HepG2 (cell line): ENCODE measurements at regions not wholly inside any gene's neighbourhood (a gene's known extent, or its start where the extent isn't known, plus 50 kb on each side); places are given as distances from the start of the nearest gene placed in this dataset.

Experiments used
- ATAC-seq: fragments of 200-7000 bp; cut with Tn5 transposase; 3 replicates; pipeline ENCODE4 v1.9.1; 2020; ENCODE audit warnings: mild to moderate bottlenecking, moderate library complexity
- BruUV-seq: library from RNA; stranded (reverse); fragments of 400-500 nt; replicated peaks from 2 replicates; lab custom pipeline; 2021; lab: Mats Ljungman, UMichigan
- CTCF ChIA-PET: fragments of 300-600 bp; formaldehyde crosslinking; extraction: SDS; loops from one replicate; lab custom pipeline; 2021; ENCODE audit warnings: low total read pairs, inconsistent platforms, low intra/inter-chr PET ratio; lab: Yijun Ruan, JAX
- POLR2A ChIA-PET: fragments of 350-600 bp; sonication (Branson Sonifier 250); formaldehyde crosslinking; loops from one replicate; lab custom pipeline; 2020; ENCODE audit warnings: antibody characterized with exemption, inconsistent platforms; lab: Yijun Ruan, JAX
- DNase-seq: peaks from one replicate; pipeline ENCODE4 v3.0.0-alpha.2; 2015; ENCODE audit warnings: low spot score
- FAIRE-seq: peaks from 3 replicates; lab custom pipeline; 2011; peaks lifted over from hg19 to GRCh38; lab: Jason Lieb, UNC
- H2AFZ ChIP-seq: one replicate; pipeline ENCODE4 v1.6.1; 2011; ENCODE audit warnings: low read length, inconsistent platforms
- H3K27ac ChIP-seq: fragments of 300-600 bp; 3 replicates; pipeline ENCODE4 v1.8.0; 2011; ENCODE audit warnings: mixed run types, mild to moderate bottlenecking, mixed read lengths, low read length, inconsistent platforms; ENCODE audit not compliant: insufficient read depth; ENCODE audit errors: extremely low read length
- H3K27me3 ChIP-seq, 2 experiments: fragments of 200-600 bp in 1 of 2; 2 replicates in 1 of 2; 3 replicates in 1 of 2; pipeline versions ENCODE4 v1.6.0 to v1.8.0; 2011; ENCODE audit warnings: low read length in 2 of 2, mild to moderate bottlenecking in 2 of 2, moderate library complexity in 2 of 2, inconsistent platforms in 1 of 2; ENCODE audit not compliant: insufficient read depth in 2 of 2, control insufficient read depth in 1 of 2
- H3K36me3 ChIP-seq, 2 experiments: fragments of 200-600 bp in 1 of 2; replicated peaks in 1 of 2; 2 replicates in 1 of 2; 3 replicates in 1 of 2; pipeline versions ENCODE4 v1.5.1 to v1.8.0; 2011; ENCODE audit warnings: low read length in 2 of 2, inconsistent platforms in 1 of 2; ENCODE audit not compliant: insufficient read depth in 2 of 2, control insufficient read depth in 1 of 2
- H3K4me1 ChIP-seq: 2 replicates; pipeline ENCODE4 v1.5.1; 2012; ENCODE audit warnings: low read length, inconsistent platforms; ENCODE audit not compliant: insufficient read depth
- H3K4me2 ChIP-seq: 2 replicates; pipeline ENCODE4 v1.6.0; 2011; ENCODE audit warnings: low read depth, low read length, inconsistent platforms
- H3K4me3 ChIP-seq, 3 experiments: fragments of 200-600 bp in 1 of 3; sonication (generic), shearing (Covaris generic) in 1 of 3; replicated peaks in 1 of 3; 2 replicates each; pipeline ENCODE4 v1.5.1; 2011 to 2016; ENCODE audit warnings: low read length in 3 of 3, inconsistent platforms in 2 of 3, low read depth in 2 of 3, mild to moderate bottlenecking in 2 of 3, control low read depth in 1 of 3, mixed read lengths in 1 of 3; ENCODE audit not compliant: insufficient read depth in 1 of 3
- H3K79me2 ChIP-seq: one replicate; pipeline ENCODE4 v1.6.1; 2011; ENCODE audit warnings: low read length, inconsistent platforms; ENCODE audit not compliant: insufficient read depth
- H3K9ac ChIP-seq: 2 replicates; pipeline ENCODE4 v1.6.0; 2011; ENCODE audit warnings: mild to moderate bottlenecking, low read depth, low read length, inconsistent platforms; ENCODE audit not compliant: insufficient read depth
- H3K9me3 ChIP-seq: 2 replicates; pipeline ENCODE4 v1.5.1; 2012; ENCODE audit warnings: mild to moderate bottlenecking, low read length
- H4K20me1 ChIP-seq: 2 replicates; pipeline ENCODE4 v1.6.0; 2011; ENCODE audit warnings: inconsistent platforms, mild to moderate bottlenecking, low read length, moderate library complexity; ENCODE audit not compliant: insufficient read depth
- DPF2 ChIP-seq: sonication (generic); formaldehyde crosslinking; IDR thresholded peaks from 2 replicates; pipeline ENCODE4 v1.4.0; 2020; ENCODE audit warnings: mild to moderate bottlenecking, low read depth, missing genetic modification reagents, borderline replicate concordance
- EED ChIP-seq: sonication (generic); formaldehyde crosslinking; IDR thresholded peaks from 2 replicates; pipeline ENCODE4 v1.5.0; 2020; ENCODE audit warnings: mild to moderate bottlenecking, missing genetic modification reagents
- GRHL1 ChIP-seq: sonication (generic); formaldehyde crosslinking; conservative IDR thresholded peaks from 2 replicates; pipeline ENCODE4 v1.8.0; 2022; ENCODE audit warnings: missing genetic modification reagents
- HMGXB4 ChIP-seq, 2 experiments: sonication (generic) in 1 of 2; formaldehyde crosslinking in 1 of 2; IDR thresholded peaks; 2 replicates each; pipeline versions ENCODE4 v1.4.0 to v1.6.1; 2018 to 2020; ENCODE audit warnings: missing genetic modification reagents in 2 of 2, borderline replicate concordance in 1 of 2, low read depth in 1 of 2, mild to moderate bottlenecking in 1 of 2, missing biosample characterization in 1 of 2
- NFE2L1 ChIP-seq: sonication (generic); formaldehyde crosslinking; IDR thresholded peaks from 2 replicates; pipeline ENCODE4 v1.4.0; 2020; ENCODE audit warnings: missing genetic modification reagents, mild to moderate bottlenecking, borderline replicate concordance
- NRL ChIP-seq: sonication (generic); formaldehyde crosslinking; IDR thresholded peaks from 2 replicates; pipeline ENCODE4 v1.5.0; 2020; ENCODE audit warnings: missing genetic modification reagents, mild to moderate bottlenecking, moderate library complexity, borderline replicate concordance
- ZBTB7B ChIP-seq: sonication (generic); formaldehyde crosslinking; IDR thresholded peaks from 2 replicates; pipeline ENCODE4 v1.4.0; 2020; ENCODE audit warnings: missing genetic modification reagents
- ZC3H4 ChIP-seq: sonication (generic); formaldehyde crosslinking; IDR thresholded peaks from 2 replicates; pipeline ENCODE4 v1.4.0; 2020; ENCODE audit warnings: missing genetic modification reagents, borderline replicate concordance
- WGBS: methylation state at CpG from one replicate; pipeline ENCODE4 v1.1.6; 2017; ENCODE audit warnings: low lambda C conversion rate; 5-methylcytosine and 5-hydroxymethylcytosine counted together
- in situ Hi-C: cut with HindIII; loops from 2 replicates; pipeline ENCODE4 v1.10.0; 2017; ENCODE audit warnings: low pct_unique_long_range_greater_than_20kb; ENCODE audit not compliant: extremely low pct_ligation_motif_present
- intact Hi-C: fragments of 100-400 bp; cut with micrococcal nuclease; formaldehyde crosslinking; loops from one replicate; pipeline ENCODE4 v1.10.0; 2022; ENCODE audit not compliant: unreplicated experiment
- TF ChIP-seq, protein P1 (sequence below): sonication (generic); formaldehyde crosslinking; conservative IDR thresholded peaks from 2 replicates; pipeline ENCODE4 v1.4.0; 2020; ENCODE audit warnings: mild to moderate bottlenecking, missing genetic modification reagents, moderate library complexity
- TF ChIP-seq, protein P2 (sequence below): sonication (generic); formaldehyde crosslinking; IDR thresholded peaks from 2 replicates; pipeline ENCODE4 v1.5.1; 2020; ENCODE audit warnings: missing genetic modification reagents, mild to moderate bottlenecking, borderline replicate concordance
- TF ChIP-seq, protein P3 (sequence below): sonication (generic); formaldehyde crosslinking; IDR thresholded peaks from 2 replicates; pipeline ENCODE4 v1.4.0; 2020; ENCODE audit warnings: low read depth, mild to moderate bottlenecking, missing genetic modification reagents

DNA sequence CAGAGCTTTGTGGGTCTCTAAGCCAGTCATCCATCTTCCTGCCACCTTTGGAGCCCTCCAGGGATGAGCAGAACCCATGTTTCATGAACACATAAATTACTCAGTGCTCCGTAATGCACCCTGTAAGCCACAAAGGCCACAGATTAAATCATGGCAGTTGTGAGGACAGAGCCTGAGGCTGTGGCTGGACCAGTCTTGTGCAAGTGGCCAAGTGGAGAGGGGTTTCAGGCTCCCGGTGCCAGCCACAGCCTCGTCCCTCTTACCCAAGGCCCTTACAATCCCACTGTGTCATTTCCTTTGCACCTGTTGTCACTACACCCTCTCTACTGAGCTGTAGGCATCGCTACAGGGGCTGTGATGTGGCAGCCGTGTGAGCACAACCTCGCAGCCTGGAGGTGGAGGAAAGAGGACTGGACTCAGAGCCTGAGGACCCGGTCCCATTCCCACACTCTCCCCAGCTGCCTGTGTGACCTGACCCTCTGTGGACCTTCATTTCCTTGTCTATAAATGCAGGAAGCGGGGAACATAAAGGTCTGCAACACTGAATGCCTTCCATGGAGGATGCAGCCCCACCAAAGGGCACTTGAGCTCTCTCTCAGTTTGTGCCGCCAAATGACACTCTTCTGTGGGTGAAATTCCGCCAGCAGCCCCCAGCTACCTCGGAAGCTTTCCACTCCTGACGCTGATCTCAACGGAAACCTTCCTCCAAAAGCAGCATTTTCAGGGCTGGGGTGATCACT, 792.0 kb downstream of the UQCRFS1 start:
- FAIRE-seq, result no peak

More for the DNA sequence above, 792.0 kb downstream of the UQCRFS1 start:
- H3K4me2 ChIP-seq, result no peak overlapping the region
- no peak for DNase-seq
- no peaks in the 10 kb centered on the region for H3K36me3 ChIP-seq
- TF ChIP-seq HMGXB4 (CRISPR knock-in tag; IDR thresholded peaks at IDR 0.05; ENCODE audit: borderline replicate concordance in 1 of 2, low read depth in 1 of 2) (no peak), EED (CRISPR knock-in tag) (no peak), DPF2 (CRISPR knock-in tag) (no peak), NFE2L1 (CRISPR knock-in tag) (no peak), GRHL1 (CRISPR knock-in tag) (no peak), ZC3H4 (no peak), ZBTB7B (CRISPR knock-in tag) (no peak), NRL (no peak)
- TF ChIP-seq, protein P1, sequence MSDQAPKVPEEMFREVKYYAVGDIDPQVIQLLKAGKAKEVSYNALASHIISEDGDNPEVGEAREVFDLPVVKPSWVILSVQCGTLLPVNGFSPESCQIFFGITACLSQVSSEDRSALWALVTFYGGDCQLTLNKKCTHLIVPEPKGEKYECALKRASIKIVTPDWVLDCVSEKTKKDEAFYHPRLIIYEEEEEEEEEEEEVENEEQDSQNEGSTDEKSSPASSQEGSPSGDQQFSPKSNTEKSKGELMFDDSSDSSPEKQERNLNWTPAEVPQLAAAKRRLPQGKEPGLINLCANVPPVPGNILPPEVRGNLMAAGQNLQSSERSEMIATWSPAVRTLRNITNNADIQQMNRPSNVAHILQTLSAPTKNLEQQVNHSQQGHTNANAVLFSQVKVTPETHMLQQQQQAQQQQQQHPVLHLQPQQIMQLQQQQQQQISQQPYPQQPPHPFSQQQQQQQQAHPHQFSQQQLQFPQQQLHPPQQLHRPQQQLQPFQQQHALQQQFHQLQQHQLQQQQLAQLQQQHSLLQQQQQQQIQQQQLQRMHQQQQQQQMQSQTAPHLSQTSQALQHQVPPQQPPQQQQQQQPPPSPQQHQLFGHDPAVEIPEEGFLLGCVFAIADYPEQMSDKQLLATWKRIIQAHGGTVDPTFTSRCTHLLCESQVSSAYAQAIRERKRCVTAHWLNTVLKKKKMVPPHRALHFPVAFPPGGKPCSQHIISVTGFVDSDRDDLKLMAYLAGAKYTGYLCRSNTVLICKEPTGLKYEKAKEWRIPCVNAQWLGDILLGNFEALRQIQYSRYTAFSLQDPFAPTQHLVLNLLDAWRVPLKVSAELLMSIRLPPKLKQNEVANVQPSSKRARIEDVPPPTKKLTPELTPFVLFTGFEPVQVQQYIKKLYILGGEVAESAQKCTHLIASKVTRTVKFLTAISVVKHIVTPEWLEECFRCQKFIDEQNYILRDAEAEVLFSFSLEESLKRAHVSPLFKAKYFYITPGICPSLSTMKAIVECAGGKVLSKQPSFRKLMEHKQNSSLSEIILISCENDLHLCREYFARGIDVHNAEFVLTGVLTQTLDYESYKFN, result no peak
- TF ChIP-seq, protein P2, sequence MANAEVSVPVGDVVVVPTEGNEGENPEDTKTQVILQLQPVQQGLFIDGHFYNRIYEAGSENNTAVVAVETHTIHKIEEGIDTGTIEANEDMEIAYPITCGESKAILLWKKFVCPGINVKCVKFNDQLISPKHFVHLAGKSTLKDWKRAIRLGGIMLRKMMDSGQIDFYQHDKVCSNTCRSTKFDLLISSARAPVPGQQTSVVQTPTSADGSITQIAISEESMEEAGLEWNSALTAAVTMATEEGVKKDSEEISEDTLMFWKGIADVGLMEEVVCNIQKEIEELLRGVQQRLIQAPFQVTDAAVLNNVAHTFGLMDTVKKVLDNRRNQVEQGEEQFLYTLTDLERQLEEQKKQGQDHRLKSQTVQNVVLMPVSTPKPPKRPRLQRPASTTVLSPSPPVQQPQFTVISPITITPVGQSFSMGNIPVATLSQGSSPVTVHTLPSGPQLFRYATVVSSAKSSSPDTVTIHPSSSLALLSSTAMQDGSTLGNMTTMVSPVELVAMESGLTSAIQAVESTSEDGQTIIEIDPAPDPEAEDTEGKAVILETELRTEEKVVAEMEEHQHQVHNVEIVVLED (CRISPR knock-in tag), result no peak
- TF ChIP-seq, protein P3, sequence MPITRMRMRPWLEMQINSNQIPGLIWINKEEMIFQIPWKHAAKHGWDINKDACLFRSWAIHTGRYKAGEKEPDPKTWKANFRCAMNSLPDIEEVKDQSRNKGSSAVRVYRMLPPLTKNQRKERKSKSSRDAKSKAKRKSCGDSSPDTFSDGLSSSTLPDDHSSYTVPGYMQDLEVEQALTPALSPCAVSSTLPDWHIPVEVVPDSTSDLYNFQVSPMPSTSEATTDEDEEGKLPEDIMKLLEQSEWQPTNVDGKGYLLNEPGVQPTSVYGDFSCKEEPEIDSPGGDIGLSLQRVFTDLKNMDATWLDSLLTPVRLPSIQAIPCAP (CRISPR knock-in tag), result no peak
- H3K4me1 ChIP-seq, result no peaks in the 10 kb centered on the region
- intact Hi-C loops (no loop called here), in situ Hi-C loops (no loop called here)
- BruUV-seq, result no TSS peak
- ATAC-seq, result no peak
- no peaks in the 10 kb centered on the region for H3K27me3 ChIP-seq
- no peak overlapping the region for H3K9ac ChIP-seq
- H4K20me1 ChIP-seq, result no peaks in the 10 kb centered on the region
- no peak overlapping the region for H3K27ac ChIP-seq
- ChIA-PET CTCF (no interaction called here), POLR2A (no interaction called here)
- no peak overlapping the region for H2AFZ ChIP-seq
- H3K79me2 ChIP-seq, result no peaks in the 10 kb centered on the region
- no peak overlapping the region for H3K4me3 ChIP-seq
- WGBS, result 22% methylated on average over 13 of the region's 13 CpGs
- peaks cover 93% of the 10 kb centered on the region for H3K9me3 ChIP-seq
